Astrocyte of the spinal cord (primary cell): ENCODE measurements at regions not wholly inside any gene's neighbourhood (a gene's known extent, or its start where the extent isn't known, plus 50 kb on each side); places are given as distances from the start of the nearest gene placed in this dataset.

Experiments
- DNase-seq: peaks from one replicate; pipeline ENCODE4 v3.0.0; 2011; ENCODE audit warnings: low read depth, low spot score
- H3K4me3 ChIP-seq: 2 replicates; pipeline ENCODE4 v1.5.1; 2011; ENCODE audit warnings: low read depth, mild to moderate bottlenecking, low read length, moderate library complexity
- CTCF ChIP-seq: IDR thresholded peaks from 2 replicates; pipeline ENCODE4 v1.5.1; 2012; ENCODE audit warnings: low read depth, mild to moderate bottlenecking, low read length, inconsistent platforms
- in situ Hi-C: cut with HindIII; loops from 2 replicates; pipeline ENCODE4 v1.10.0; 2017; ENCODE audit warnings: low sequenced_read_pairs

GRCh38 chr18:71011389-71011788 is 722.5 kb downstream of the SOCS6 start:
- DNase-seq: no peak
- no peak overlapping the region for H3K4me3 ChIP-seq
- in situ Hi-C loops: no loop called here
- TF ChIP-seq CTCF: no peak

- DNase-seq: no peak
- TF ChIP-seq CTCF: no peak
- no peak overlapping the region for H3K4me3 ChIP-seq
- in situ Hi-C loops: no loop called here
Measured at GRCh38 chr18:71008257-71008656, 719.4 kb downstream of the SOCS6 start.

- in situ Hi-C loops: no loop called here
- DNase-seq: peak; percentile 6
- H3K4me3 ChIP-seq: no peak overlapping the region
- TF ChIP-seq CTCF: no peak
Measured at GRCh38 chr18:71001597-71001996, 712.8 kb downstream of the SOCS6 start.

- TF ChIP-seq CTCF: no peak
- in situ Hi-C loops: no loop called here
- no peak overlapping the region for H3K4me3 ChIP-seq
- DNase-seq: no peak
Measured at GRCh38 chr18:70998490-70998889, 709.6 kb downstream of the SOCS6 start.

- TF ChIP-seq CTCF: no peak
Measured at GRCh38 chr18:70994116-70994515, 705.3 kb downstream of the SOCS6 start.

GRCh38 chr18:70991577-70991976 is 702.7 kb downstream of the SOCS6 start:
- in situ Hi-C loops: no loop called here
- H3K4me3 ChIP-seq: no peak overlapping the region
- TF ChIP-seq CTCF: no peak
- DNase-seq: peak; percentile 11

More at GRCh38 chr18:70994116-70994515, 705.3 kb downstream of the SOCS6 start:
- no peak overlapping the region for H3K4me3 ChIP-seq
- peak; percentile 4 for DNase-seq
- in situ Hi-C loops: no loop called here

- TF ChIP-seq CTCF: no peak
- no peak for DNase-seq
- in situ Hi-C loops: no loop called here
- H3K4me3 ChIP-seq: no peak overlapping the region
Measured at GRCh38 chr18:70985948-70986347, 697.1 kb downstream of the SOCS6 start.
